HG03439 (cell line): ENCODE measurements at regions not wholly inside any gene's neighbourhood (a gene's known extent, or its start where the extent isn't known, plus 50 kb on each side); places are given as distances from the start of the nearest gene placed in this dataset.
"Not testable (repeated sequence)": the region's sequence is repeated elsewhere in the genome, so short reads cannot be mapped to it uniquely, and the experiment has no call there.

ENCODE experiments used
- ATAC-seq: cut with Tn5 transposase; IDR thresholded peaks from one replicate; pipeline ENCODE4 v1.9.1; 2021; ENCODE audit warnings: mild to moderate bottlenecking, moderate library complexity; ENCODE audit not compliant: unreplicated experiment

- ATAC-seq, result no peak
Measured at GRCh38 chr17:77531002-77531401, 390.2 kb downstream of the SEC14L1 start.

- no peak for ATAC-seq
Measured at GRCh38 chr17:77531641-77532040, 390.9 kb downstream of the SEC14L1 start.

GRCh38 chr17:77533697-77534096 is 392.9 kb downstream of the SEC14L1 start:
- ATAC-seq, result not testable (repeated sequence)

- ATAC-seq, result no peak
Measured at GRCh38 chr17:77534137-77534536, 393.4 kb downstream of the SEC14L1 start.

- ATAC-seq, result no peak
Measured at GRCh38 chr17:77535435-77535834, 394.7 kb downstream of the SEC14L1 start.

GRCh38 chr17:77535892-77536291 is 395.1 kb downstream of the SEC14L1 start:
- no peak for ATAC-seq

GRCh38 chr17:77537566-77537965 is 396.8 kb downstream of the SEC14L1 start:
- no peak for ATAC-seq

GRCh38 chr17:77540531-77540930 is 399.8 kb downstream of the SEC14L1 start:
- ATAC-seq, result no peak

- no peak for ATAC-seq
Measured at GRCh38 chr17:77540975-77541374, 400.2 kb downstream of the SEC14L1 start.

- ATAC-seq, result no peak
Measured at GRCh38 chr17:77542011-77542410, 401.2 kb downstream of the SEC14L1 start.

GRCh38 chr17:77542551-77543490 is 402.1 kb downstream of the SEC14L1 start:
- ATAC-seq, result no peak

- no peak for ATAC-seq
Measured at GRCh38 chr17:77543801-77544200, 403.0 kb downstream of the SEC14L1 start.

- no peak for ATAC-seq
Measured at GRCh38 chr17:77544347-77545110, 403.8 kb downstream of the SEC14L1 start.

GRCh38 chr17:77546772-77547241 is 406.0 kb downstream of the SEC14L1 start:
- no peak for ATAC-seq

- ATAC-seq, result no peak
Measured at GRCh38 chr17:77548967-77549366, 408.2 kb downstream of the SEC14L1 start.

- no peak for ATAC-seq
Measured at GRCh38 chr17:77549726-77550366, 408.7 kb upstream of the TNRC6C start.

GRCh38 chr17:77553459-77554066 is 404.9 kb upstream of the TNRC6C start:
- ATAC-seq, result no peak

GRCh38 chr17:77555121-77555591 is 403.3 kb upstream of the TNRC6C start:
- no peak for ATAC-seq

GRCh38 chr17:77555741-77556291 is 402.7 kb upstream of the TNRC6C start:
- ATAC-seq, result no peak

GRCh38 chr17:77556383-77557061 is 402.0 kb upstream of the TNRC6C start:
- no peak for ATAC-seq
